ENCODE measurements at regions not wholly inside any gene's neighbourhood (a gene's known extent, or its start where the extent isn't known, plus 50 kb on each side); places are given as distances from the start of the nearest gene placed in this dataset.
"Not testable (repeated sequence)": the region's sequence is repeated elsewhere in the genome, so short reads cannot be mapped to it uniquely, and the experiment has no call there.

- no peak for DNase-seq
These were observed 145.3 kb upstream of the ZNF521 start for GRCh38 chr18:25497151-25497794.

GRCh38 chr18:25496544-25496943, 144.6 kb upstream of the ZNF521 start:
- DNase-seq, result no peak

DNA sequence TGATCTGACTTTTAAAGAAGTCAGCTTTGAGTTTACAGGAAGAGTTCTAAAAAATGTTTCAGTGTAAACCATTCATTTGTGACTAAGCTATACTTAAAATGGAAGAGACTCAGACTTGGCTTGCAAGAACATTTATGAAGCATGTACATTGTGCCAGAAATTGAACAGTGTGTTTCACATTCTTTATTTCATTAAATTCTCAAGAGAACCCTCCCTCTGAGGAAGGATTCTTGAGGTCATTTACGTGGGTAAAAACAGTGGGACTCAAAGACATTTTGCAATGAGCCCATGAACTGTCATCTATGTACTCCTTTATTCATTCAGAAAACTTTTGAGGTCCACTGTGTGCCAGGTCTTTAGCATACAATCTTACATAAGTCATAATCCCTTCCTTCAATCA, 143.6 kb upstream of the ZNF521 start:
- DNase-seq, result no peak

DNA sequence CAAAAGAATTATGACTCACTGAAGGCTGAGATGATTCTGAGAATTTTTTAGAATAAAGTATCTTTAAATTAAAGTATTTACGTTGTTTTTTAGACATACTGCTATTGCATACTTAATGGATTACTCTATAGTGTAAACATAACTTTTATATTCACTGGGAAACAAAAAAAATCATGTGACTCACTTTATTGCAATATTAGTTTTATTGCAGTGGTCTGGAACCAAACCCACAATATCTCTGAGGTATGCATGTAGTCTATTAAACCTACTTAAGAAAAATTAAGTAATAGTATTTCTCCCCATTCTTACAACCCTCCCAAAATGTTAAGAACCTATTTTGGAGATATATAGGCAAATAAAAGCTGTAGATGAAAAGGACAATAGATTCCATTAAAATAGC, 142.9 kb upstream of the ZNF521 start:
- DNase-seq, result no peak

GRCh38 chr18:25493401-25493800, 141.4 kb upstream of the ZNF521 start:
- DNase-seq, result no peak

DNA sequence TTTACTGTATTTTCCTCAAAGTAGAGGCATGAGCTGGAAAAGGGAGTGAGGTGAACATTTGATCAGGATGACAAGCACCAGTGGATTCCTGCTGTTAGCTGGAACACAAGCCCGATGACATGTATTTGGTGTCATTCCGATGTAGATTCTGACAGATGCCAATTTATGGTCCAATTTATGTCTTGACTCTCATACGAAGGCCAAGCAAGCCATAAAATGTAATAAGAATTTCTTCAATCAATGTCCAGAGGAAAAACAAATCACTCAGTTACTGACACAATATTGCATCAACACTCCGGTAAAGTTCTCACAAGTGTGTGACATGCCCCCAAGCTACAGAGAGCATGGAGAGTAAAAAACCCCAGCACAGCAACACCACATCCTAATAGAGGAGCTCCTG, 138.3 kb upstream of the ZNF521 start:
- DNase-seq, result no peak

DNA sequence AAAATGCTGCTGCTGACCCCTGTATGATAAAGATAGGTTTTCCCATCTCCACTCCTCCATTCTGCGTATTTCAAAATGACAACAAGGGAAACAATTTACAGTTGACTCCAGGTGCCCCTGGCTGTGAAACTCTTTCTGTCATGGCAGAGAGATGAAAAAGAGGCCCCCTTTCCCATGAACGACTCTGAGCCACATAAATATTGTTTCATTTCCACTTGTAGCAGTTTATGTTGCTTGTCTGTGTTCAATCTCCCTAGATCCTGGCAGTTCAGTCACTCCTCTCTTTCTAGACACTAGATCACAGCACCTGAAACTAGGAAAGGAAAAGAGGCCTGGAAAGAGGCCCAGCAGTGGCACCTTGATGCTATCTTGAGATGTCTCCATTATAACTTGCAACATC, 121.0 kb upstream of the ZNF521 start:
- no peak for DNase-seq

- not testable (repeated sequence) for DNase-seq
These were observed 119.0 kb upstream of the ZNF521 start for GRCh38 chr18:25470756-25471524.

DNA sequence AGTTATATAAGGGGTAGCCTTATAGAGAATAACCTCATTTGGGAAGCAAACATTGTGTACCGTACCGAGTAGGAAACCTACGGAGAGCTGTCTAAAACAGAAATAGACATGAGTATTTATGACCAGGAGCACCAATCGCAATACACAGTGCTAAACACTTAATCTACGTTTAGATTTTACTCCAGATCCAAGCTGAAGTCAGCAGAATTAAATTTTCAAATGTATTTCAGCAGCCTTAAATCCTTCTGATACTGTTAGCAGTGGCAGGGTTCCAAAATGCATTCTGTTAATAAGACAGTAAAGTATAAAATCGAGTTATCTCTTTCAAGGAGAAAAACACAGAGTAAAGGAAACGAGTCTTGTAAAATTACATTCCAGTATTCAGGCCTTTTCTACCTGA, 118.1 kb upstream of the ZNF521 start:
- no peak for DNase-seq

DNA sequence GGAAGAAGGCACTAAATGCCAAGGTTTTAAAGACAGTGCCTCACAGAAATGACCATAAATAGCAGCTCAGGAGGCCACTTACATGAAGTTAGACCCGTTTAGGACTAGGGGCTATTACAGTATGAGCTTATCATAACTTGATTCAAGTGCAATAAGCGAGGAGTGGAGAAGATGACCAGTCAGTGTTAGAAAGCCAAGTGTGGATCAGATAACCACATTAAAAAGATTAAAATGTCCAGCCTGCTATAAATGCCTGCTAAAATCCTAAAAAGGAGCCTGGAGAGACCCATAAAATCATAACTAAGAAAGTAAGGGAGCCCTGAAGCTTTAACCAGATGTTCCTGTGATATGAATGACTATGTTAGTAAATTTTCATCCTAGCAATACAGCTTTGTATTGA, 117.5 kb upstream of the ZNF521 start:
- no peak for DNase-seq

DNA sequence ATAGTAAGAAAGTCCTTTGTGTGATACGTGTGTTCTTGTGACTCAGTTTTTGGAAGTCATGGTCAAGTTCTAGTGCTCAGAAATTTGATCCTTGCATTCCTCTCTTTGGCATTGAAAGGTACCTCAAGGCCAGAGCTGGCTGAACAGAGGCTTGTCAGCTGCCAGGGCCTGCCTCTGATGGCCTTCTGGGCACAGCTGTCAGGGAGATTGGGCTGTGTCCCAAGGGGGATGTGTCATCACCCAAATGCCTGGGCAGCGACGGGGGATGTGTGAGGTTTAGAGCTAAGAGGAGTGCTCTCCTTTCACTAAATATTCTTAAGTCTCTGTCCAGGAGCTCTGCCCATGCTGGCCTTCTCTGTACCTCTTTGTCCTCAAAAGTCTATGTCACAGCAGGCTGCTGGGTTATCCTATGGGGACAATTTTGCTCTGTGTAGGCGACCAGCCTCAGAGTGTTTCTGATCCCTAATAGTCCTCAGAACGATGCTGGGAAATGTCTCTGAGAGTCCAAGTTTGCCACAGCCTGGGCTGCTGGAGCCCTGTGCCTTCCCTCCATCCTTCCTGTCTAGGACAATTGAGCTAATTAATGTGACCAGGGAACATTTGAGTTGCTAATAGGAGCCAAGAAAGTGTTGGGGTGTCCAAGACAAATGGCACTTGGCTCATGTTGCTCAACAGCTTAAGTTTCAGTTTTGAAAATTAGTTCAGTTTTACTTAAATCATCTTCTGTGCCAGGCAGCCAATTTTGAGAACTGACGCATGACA, 115.4 kb upstream of the ZNF521 start:
- peak in 6 of 56 donors; percentile 3 to 27 (median 6) for DNase-seq

DNA sequence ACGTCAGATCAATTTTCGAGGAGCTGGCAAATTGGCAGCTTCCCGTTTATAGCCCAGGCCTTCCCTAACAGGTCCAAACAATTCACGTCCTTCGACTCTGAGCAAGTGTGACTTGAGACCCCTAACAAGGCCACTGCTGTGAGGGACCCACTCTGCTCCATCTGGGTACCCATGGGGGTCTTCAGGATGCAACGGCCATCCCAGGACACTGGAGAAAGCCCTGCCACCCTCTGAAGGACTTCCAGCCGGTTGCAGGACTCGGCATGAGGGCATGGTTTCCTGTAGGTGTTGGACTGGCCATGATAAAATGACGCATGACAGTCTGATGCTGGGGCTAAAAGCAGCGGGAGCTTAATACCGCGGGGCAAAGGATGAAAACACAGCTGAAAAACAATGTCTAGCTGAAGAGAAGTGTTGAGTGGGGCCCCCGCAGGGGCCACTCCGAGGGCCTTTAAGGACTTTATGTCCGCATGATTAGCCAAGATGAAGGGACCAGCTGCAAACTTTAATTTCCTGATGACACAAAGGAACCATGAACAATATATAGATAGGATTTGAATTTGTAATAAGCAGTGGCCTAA, 113.3 kb upstream of the ZNF521 start:
- DNase-seq, result no peak

DNA sequence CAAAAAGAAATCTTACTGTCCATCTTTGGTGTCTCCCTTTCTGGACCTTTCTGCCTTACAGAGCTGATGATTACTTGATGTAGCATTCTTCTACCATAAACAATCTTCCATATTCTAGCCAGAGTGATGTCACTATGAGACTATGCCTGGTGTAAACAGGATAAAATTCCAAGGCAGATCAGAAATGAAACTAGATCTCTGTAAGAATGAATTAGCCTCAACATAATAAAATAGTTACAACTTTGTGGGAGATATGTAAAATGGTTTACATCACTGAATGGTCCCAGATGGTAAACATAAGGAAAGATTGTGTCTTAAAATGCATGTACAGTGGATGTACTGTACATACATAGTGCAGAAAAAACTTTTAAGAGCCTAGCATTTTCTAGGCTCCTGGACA, 112.3 kb upstream of the ZNF521 start:
- no peak for DNase-seq

GRCh38 chr18:25463726-25464125, 111.8 kb upstream of the ZNF521 start:
- no peak for DNase-seq

- DNase-seq, result no peak
These were observed 107.8 kb upstream of the ZNF521 start for GRCh38 chr18:25459814-25460213.

- no peak for DNase-seq
These were observed 105.6 kb upstream of the ZNF521 start for GRCh38 chr18:25457601-25458000.

GRCh38 chr18:25457126-25457525, 105.2 kb upstream of the ZNF521 start:
- no peak for DNase-seq

- DNase-seq, result no peak
These were observed 104.5 kb upstream of the ZNF521 start for GRCh38 chr18:25456334-25457010.

GRCh38 chr18:25455646-25456045, 103.7 kb upstream of the ZNF521 start:
- no peak for DNase-seq

GRCh38 chr18:25455159-25455558, 103.2 kb upstream of the ZNF521 start:
- no peak for DNase-seq

- DNase-seq, result no peak
These were observed 102.8 kb upstream of the ZNF521 start for GRCh38 chr18:25454730-25455129.

DNA sequence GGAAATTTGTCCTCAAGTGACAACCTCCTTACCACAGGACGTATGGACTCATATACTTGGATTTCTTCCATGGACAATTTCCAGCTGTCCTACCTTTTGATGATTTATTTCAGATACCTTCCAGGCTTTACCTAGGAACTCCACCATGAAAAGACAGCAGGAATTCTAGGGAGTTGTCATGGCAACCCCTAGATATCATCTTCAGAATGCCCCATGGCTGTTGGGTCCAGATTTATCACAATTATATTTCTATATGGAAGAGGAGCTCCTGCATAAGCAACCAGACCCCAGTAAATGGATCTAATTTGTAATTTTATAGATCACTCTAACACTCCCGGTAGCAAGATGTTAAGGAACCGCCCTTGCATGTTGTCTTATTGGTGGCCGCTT, 102.3 kb upstream of the ZNF521 start:
- no peak for DNase-seq

Data from amygdala (tissue), 56 donors.